HG03378 (cell line): ENCODE measurements at regions not wholly inside any gene's neighbourhood (a gene's known extent, or its start where the extent isn't known, plus 50 kb on each side); places are given as distances from the start of the nearest gene placed in this dataset.
"Not testable (repeated sequence)": the region's sequence is repeated elsewhere in the genome, so short reads cannot be mapped to it uniquely, and the experiment has no call there.

Experiments used
- ATAC-seq: cut with Tn5 transposase; IDR thresholded peaks from one replicate; pipeline ENCODE4 v1.9.1; 2021; ENCODE audit warnings: mild to moderate bottlenecking, moderate library complexity; ENCODE audit not compliant: unreplicated experiment

DNA sequence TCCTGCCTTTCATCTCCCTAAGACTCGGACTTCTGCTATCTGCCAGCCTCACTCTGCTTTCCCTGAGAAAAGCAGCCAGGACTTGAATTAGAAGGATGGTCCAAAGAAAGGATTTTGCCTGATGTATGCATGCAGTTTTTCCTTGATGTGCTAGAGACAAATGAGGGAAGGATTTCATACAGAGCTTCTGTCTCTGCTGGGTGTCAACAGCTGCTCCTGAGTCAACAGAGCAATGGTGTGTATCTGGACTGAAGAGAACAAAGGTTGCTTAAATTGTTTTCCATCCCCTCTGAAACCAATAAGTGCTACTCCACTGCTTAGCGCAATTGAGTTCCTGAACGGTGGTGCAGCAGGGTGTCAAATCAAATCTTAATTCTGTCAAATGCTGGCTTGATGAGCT, 680.6 kb upstream of the C16orf82 start:
- ATAC-seq = no peak

DNA sequence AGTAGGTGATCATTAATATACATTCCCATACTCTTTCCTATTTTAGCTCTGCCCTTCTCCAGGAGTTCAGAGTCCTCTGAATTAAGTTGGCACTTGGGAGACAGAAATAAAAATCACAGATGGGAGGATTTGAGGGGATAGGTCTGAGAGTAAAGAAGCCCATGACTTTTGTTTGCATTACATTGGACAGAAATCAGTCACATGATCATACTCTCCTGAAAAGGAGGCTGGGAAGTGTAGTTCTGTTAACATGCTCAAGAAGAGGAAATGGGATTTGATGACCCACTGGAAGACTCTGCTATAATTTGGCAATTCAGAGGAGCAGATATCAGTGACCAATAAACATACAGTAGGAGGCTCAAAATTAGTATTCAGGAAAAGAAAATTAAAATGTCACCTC, 674.9 kb upstream of the C16orf82 start:
- ATAC-seq = no peak

- no peak for ATAC-seq
These were observed 672.3 kb upstream of the C16orf82 start for GRCh38 chr16:26394409-26394808.

DNA sequence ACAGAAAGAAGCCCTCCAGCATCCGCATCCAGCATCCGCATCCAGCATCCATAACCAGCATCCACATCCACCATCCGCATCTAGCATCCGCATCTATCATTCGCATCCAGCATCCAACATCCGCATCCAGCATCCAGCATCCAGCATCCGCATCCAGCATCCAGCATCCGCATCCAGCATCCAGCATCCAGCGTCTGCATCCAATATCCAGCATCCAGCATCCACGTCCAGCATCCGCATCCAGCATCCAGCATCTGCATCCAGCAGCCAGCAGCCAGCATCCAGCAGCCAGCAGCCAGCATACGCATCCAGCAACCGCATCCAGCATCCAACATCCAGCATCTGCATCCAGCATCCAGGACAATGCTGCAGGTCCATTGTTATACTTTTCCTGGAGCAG, 671.0 kb upstream of the C16orf82 start:
- no peak for ATAC-seq

DNA sequence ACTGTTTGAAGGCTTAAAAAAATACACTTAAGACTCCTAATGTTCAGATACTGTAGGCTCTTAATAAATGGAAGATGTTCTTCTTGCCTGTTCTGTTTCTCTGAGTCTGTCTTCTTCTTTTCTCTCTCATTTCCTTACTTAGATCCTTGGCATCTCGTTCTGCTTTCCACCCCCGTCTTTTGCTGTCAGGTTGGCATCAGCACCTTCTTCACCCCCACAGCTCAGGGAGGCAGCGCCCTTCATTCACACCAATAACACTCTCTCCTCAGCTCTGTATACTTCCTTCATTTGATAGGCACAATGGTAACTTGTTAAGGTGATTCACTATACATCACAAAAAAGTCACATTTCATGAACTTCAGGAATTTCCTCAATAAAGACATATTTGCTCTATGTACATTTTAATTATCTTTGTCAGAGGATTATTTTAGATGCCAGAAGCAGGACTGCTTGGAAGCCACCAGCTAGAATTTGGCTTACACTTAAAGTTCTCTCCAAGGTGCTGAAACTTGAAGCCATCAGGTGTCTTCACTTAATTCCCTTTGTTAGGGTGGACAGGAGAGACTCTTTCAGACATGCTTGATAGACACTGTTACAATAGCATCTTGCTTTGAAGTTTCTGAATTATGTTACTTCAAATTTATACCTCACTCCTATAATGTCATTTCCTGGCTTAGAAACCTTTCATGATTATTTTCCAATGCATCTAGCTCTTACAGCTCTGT, 670.1 kb upstream of the C16orf82 start:
- no peak for ATAC-seq

GRCh38 chr16:26413780-26414179, 652.9 kb upstream of the C16orf82 start:
- no peak for ATAC-seq

GRCh38 chr16:26419458-26419857, 647.3 kb upstream of the C16orf82 start:
- not testable (repeated sequence) for ATAC-seq

GRCh38 chr16:26430618-26431017, 636.1 kb upstream of the C16orf82 start:
- ATAC-seq = no peak

- ATAC-seq = no peak
These were observed 632.9 kb upstream of the C16orf82 start for GRCh38 chr16:26433807-26434206.

DNA sequence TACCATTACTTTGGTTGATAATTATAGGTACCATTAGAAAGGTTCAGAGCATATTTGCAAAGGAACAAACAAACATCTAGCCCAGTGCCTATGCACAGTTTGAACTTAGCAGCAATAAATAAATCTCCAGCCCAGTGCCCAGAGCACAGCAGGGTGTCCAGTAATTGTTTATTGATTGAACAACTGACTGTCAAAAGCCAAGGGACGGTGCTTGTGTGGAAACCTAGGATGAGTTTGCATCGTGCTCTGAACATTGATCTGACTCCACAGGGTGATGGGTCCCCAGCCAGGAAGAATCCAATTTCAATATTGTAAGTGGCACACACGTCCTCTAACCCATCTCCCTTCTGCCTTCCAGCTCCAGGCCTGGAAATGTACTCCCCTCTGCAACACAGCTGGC, 625.5 kb upstream of the C16orf82 start:
- ATAC-seq = no peak

- ATAC-seq = no peak
These were observed 624.4 kb upstream of the C16orf82 start for GRCh38 chr16:26442321-26442720.

GRCh38 chr16:26447570-26447969, 619.2 kb upstream of the C16orf82 start:
- no peak for ATAC-seq

DNA sequence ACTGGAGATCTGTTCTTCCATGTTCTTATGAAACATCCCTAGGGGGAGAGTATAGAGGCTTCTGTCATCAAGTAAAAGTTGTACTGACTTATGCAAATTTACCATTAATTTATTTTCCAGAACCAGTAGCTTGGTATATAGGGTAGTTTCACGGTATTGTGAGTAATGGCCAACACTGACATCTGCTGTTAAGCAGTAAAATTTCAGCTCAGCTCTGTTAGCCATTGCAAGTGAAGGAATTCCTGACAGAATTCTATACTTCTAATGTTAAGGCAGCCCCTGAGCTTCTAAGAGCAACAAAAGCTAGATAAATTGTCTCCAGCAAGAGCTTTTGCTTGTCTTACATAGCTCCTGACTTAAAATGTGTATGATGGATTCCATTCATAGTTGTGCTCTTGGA, 613.5 kb upstream of the C16orf82 start:
- ATAC-seq = no peak

DNA sequence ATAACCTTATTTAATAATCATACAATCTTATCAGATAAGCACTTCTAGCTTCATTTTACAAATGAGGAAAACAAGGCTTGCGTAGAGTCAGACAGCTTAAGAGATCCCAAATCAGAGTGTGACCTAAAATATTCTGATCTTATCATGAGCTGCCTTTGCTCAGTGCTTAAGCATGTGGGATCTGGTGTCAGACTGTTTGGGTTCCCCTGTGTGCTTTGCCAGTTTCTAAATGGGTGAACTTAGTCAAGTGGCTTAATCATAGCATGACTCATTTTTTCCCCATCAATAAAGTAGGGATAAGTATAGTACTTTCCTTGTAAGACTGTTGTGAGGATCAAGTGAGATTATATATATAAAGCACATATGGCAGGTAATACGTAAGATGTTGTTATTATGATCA, 612.6 kb upstream of the C16orf82 start:
- no peak for ATAC-seq

DNA sequence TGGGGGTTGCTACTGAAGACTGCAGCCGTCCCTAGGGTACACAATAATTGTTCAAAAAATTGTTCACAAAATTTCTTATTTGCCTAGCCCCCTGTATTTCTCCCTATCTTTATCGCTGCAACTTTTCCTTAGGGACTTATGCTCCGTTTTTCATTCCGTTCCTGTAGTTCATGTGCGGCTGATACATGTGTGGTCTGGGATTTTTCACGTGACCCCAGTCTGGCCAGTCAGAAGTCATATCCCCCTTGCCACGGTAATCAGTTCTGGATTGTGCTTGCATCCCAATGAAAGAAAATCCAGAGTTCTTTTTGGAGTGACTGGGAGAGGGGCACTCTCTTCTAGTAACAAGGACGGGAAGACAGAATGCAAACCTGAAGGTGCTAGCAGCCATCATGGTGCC, 610.7 kb upstream of the C16orf82 start:
- ATAC-seq = no peak

- ATAC-seq = no peak
These were observed 609.6 kb upstream of the C16orf82 start for GRCh38 chr16:26457095-26457494.

GRCh38 chr16:26457882-26458281, 608.8 kb upstream of the C16orf82 start:
- ATAC-seq = no peak

GRCh38 chr16:26464576-26465266, 602.0 kb upstream of the C16orf82 start:
- ATAC-seq = no peak

DNA sequence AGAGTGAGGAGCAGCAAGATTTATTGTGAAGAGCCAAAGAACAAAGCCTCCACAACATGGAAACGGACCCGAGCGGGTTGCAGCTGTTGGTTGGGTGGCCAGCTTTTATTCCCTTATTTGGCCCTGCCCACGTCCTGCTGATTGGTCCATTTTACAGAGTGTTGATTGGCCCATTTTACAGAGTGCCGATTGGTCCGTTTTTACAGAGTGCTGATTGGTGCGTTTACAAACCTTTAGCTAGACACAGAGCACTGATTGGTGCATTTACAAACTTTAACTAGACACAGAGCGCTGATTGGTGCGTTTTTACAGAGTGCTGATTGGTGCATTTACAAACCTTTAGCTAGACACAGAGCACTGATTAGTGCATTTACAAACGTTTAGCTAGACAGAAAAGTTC, 592.3 kb upstream of the C16orf82 start:
- ATAC-seq = not testable (repeated sequence)

DNA sequence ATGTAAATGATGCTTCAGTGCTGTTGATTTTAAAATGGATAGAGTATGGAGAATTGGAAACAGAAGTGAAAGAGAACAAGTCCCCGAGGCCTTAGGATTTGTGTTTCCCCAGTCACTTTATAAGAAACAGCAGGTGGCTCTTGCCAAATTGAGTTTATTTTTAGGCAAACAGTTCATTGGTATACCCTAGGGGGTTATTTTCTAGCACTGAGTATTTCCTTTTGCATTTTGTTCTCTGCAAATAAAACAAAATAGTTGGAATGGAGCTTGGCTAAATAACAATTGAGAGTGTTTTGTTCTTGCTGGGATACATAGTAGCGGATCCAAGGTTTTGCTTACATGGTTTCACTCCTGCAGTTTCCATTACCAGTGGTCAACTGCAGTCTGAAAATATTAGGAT, 591.1 kb upstream of the C16orf82 start:
- ATAC-seq = no peak

DNA sequence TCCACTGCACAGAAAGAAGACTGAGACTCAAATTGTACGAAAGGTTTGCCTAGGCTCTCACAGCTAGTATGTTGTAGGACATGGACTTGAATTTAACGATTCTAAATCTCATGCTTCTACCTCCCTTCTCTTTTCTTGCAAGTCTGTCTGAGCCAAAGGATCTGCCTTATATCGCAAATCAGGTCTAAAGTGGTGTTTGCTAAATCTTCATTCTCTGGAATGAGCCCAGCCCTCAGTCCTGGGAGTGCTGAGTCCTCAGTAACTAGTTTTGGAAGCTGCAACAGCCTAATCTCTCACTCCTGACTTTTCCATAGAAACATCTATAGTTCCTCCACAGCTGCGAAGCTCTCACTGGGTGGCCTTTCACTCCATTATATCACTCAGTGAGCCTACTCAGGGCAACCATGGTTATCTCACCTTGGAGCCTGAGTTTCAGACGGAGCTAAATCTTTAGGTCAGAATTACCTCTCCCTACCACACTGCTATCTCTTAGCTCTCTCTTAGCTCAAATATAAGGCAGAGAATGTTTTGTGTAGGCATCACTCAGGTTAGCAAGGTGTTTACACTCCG, 575.5 kb upstream of the C16orf82 start:
- ATAC-seq = no peak

DNA sequence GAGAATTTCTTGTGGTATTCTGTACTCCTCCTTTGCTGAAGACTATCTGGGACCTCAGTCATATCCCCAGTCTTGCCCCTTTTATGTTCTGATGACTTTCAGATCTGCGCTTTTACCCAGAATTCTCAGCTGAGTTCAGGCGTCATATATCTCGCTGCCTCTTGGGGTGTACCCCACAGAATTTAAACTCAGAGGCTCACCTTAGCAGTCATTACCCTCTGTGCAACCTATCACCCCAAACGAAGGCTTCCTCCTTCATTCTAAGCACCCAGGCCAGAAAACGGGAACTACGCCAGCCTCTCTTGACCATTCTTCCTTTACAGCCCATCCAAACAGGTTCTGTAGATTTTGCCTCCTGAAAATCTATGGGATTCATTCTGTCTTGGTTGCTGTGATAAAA, 574.8 kb upstream of the C16orf82 start:
- no peak for ATAC-seq
